GM21515 (cell line): ENCODE measurements at regions not wholly inside any gene's neighbourhood (a gene's known extent, or its start where the extent isn't known, plus 50 kb on each side); places are given as distances from the start of the nearest gene placed in this dataset.
"Not testable (repeated sequence)": the region's sequence is repeated elsewhere in the genome, so short reads cannot be mapped to it uniquely, and the experiment has no call there.

ENCODE experiments used
- ATAC-seq: cut with Tn5 transposase; IDR thresholded peaks from one replicate; pipeline ENCODE4 v1.9.1; 2021; ENCODE audit not compliant: unreplicated experiment

DNA sequence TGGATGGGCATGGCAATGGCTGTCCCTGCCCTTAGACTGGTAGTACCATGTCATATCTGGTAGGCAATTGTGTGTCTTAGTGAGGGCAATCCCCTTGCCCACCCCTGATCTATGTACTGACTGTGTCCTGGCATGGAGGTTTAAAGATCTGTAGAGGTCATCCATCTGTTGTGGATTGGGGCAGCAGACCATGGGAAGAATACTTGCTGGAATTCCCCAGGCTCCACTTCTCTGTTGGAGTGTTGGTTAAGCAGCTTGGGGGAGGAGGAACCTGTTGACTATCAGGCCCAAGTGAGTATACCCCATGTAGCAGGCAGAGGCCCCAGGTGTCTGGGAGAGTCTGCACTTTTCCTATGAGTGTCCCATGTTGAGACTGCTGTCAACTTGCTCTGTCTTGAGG, 246.7 kb upstream of the DIPK2B start:
- no peak for ATAC-seq

- no peak for ATAC-seq
Observed at GRCh38 chrX:45445745-45446412, 245.2 kb upstream of the DIPK2B start.

DNA sequence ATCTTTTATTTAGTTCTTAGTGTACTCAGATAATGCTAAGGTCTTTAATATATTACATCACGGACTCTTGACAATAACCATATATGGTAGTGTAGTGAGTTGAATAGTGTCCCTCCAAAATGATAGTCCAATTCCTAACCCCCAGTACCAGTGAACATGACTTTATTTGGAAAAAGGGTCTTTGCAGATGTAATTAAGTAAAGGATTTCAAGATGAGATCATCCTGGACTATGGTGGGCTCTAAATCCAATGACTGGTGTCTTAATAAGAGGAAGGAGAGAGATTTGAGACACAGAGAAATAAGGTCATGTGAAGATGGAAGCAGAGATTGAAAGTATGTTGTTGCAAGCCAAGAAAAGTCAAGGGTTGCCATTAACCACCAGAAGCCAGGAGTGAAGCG, 236.5 kb upstream of the DIPK2B start:
- no peak for ATAC-seq

DNA sequence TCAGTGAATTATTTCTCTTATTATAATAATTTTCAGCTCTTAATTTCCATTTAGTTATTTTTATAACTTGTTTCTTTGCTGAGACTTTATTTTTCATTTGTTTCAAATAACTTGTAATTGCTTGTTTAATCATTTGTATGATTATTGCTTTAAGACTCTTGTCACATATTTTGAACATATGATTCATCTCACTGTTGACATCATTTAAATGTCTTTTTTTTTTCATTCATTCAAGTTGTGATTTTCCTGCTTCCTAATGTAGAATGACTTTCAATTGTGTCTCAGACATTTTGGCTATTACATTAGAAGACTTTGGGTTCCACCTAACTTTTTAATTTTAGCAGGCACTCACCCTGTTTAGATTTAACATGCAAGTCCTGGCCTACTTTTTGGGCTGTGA, 234.8 kb upstream of the DIPK2B start:
- ATAC-seq: no peak

DNA sequence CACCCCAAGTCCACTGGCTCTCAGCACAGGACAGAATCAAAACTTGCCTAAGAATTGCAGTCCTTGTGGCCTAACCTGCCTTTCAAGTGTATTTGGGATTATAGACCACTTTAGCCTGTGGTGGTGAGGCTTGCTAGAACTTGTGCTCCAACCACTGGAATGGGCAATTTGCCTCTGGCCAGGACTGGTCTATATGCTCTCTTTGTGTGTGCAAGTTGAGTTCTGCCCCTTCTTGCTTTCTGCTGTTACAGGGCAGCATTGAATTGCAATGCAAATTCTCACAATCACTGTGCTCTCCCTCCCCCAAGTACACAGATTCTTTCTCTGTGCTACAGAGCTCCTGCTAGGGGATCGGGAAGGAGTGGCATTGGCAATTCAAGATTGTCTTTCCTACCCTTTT, 233.6 kb upstream of the DIPK2B start:
- ATAC-seq: no peak

- no peak for ATAC-seq
Observed at GRCh38 chrX:45428831-45429230, 228.2 kb upstream of the DIPK2B start.

DNA sequence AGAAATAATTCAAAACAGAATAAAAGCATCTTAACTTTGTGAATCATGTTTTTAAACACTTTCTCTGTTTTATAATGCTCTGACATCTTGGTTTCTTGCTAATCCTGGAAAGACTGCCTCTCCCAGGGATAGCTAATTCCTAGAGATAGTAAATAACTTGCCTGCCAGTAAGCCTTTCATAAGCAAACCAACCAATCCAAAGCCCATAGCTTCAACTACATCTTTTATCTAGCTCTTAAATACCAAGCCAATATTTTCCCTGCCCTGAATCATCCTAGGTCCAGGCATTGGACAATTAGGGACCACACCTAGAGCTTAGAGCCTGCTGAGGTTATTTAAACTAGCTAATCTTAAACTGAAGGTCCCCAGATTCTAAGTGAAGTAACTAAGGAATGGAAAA, 223.7 kb upstream of the DIPK2B start:
- no peak for ATAC-seq

GRCh38 chrX:45422216-45422925, 221.7 kb upstream of the DIPK2B start:
- ATAC-seq: no peak

DNA sequence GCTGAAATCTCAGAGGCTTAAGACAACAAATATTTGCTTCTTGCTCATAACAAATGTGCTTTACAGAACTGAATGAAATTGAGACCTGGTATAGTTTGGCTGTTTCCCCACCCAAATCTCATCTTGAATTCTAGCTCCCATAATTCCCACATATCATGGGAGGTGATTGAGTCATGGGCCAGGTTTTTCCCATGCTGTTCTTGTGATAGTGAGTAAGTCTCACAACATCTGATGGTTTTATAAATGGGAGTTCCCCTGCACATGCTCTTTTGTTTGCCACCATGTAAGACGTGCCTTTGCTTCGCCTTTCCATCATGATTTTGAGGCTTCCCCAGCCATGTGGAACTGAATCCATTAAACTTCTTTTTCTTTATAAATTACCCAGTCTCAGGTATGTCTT, 221.1 kb upstream of the DIPK2B start:
- no peak for ATAC-seq

GRCh38 chrX:45404206-45404605, 203.5 kb upstream of the DIPK2B start:
- no peak for ATAC-seq

GRCh38 chrX:45401923-45402322, 201.2 kb upstream of the DIPK2B start:
- no peak for ATAC-seq

- ATAC-seq: not testable (repeated sequence)
Observed at GRCh38 chrX:45400951-45401725, 200.5 kb upstream of the DIPK2B start.

DNA sequence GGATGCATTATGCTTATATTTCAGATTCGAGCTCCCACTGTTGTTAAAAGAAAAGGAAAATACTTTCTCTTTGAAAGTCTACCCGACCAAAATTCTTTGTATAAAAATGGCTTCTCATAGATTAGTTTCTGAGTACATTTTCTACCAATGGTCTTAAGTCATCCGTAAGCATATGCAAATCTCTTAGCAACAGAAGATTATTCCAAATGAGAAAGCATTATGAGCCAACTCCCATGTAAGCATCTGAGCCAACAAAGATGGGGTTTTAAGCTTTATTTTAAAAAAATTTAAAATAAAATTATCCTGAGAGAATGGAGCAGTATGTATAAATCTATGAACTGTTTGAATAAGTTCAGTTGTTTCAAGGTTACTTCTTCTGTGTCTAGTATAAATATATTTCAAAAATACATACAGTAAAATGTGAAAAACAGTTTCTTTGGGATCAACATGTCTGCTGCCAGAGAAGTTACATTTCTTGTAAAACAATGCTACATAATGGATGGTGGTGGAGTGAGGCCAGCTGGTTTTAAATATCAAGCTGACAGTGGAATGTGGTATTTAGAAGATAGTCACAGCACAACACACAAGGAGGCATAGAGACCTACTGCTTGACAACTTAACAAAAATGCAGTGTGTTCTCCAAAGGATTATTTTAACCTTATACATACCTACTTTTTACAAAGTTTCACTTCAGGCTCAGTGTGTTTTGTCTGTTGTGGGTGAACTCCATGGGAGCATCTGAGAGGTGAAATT, 199.5 kb upstream of the DIPK2B start:
- no peak for ATAC-seq

DNA sequence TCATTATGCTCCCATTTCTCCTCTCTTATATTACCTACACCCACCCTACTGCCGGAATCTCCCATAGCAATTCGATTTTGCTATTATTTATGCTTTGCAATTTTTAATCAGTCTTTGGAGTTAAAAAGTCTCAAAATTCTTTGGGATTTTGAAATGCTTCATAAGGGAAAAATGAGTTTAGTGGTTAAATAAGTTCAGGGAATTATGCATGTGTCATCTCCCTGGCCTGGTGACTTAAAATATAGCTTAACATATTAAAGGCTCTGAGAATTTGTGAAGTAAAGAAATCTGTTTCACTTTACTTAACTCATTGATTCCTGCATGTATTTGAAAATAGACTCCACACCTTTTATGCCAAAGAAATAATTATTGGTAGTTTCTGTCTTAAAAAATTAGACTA, 185.1 kb upstream of the DIPK2B start:
- no peak for ATAC-seq

- no peak for ATAC-seq
Observed at GRCh38 chrX:45381841-45382240, 181.2 kb upstream of the DIPK2B start.

DNA sequence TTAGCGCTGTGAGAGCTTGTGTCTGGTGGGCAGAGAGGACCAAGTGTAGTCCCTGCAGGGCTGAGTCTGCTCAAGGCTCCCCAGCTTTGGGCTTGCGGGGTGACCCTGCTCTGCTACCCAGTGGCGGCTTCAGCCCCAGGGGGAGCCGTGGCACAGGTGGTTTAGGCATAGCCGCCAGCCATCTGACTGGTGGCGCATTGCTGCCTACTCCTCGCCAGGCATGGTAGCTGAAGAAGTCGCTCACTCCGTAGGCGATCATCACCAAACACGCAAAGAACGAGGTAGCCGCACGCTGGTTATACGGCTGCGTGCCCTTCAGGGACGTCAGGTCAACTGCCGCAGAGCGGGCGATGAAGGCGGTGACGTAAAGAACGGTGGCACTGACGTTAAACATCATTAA, 180.7 kb upstream of the DIPK2B start:
- ATAC-seq: no peak

GRCh38 chrX:45379236-45379635, 178.6 kb upstream of the DIPK2B start:
- no peak for ATAC-seq

GRCh38 chrX:45372151-45372550, 171.5 kb upstream of the DIPK2B start:
- ATAC-seq: no peak

DNA sequence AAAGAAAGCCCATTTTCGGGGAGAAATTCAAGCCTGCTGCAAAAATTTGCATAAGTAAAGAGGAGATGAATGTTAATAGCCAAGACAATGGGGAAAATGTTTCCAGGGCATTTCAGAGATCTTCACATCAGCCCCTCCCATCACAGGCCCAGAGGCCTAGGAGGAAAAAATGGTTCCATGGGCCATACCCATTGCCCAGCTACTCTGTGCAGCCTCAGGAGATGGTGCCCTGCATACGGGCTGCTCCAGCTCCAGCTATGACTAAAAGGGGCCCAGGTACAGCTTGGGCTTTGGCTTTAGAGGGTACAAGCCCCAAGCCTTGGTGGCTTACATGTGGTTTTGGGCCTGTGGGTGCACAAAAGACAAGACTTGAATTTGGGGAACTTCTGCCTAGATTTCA, 168.0 kb upstream of the DIPK2B start:
- ATAC-seq: no peak

DNA sequence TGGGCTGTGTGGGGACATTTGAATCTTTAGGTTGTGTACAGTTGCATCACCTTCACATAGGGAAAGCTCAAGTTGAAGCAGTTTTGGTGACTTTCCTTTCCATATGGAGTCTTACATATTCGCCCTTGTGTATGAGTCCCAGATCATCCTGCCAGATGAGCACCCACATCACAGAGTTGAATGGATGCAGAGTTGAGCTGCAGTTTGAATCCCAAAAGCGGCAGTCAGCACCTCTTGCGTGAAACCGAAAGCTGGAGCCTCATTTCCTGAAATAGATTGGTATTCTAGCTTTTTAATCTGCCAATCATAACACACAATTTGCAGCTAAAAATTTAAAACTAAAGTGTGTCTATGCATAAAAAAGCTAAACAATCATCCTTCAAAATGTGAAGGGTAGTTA, 162.9 kb upstream of the DIPK2B start:
- no peak for ATAC-seq

DNA sequence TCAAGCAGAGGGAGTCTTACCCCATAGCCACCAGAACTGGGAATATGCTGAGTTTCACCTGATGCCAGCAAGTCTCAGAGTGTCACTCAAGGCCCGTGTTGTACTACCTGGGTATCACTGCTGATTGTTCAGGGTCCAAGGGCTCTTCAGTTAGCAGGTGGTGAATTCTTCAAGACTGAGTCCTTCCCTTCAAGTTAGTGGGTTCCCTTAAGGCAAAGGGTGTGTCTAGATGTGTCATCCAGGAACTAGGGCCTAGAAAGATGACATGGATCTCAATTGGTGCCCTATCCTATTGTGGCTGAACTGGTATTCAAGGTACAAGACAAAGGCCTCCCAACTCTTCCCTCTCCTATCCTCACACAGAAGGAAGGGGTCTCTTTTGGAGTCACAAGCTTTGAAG, 159.9 kb upstream of the DIPK2B start:
- ATAC-seq: no peak
